ENCODE measurements at regions not wholly inside any gene's neighbourhood (a gene's known extent, or its start where the extent isn't known, plus 50 kb on each side); places are given as distances from the start of the nearest gene placed in this dataset.

- no peak overlapping the region for H3K27ac ChIP-seq (replicated peaks in 1 of 4)
- DNase-seq (ENCODE audit: extremely low spot score): no peak
- H3K27me3 ChIP-seq: no peaks in the 10 kb centered on the region
- H3K9me3 ChIP-seq: peaks cover 0 to 7% (median 0%) of the 10 kb centered on the region in 4 donors
- 79% methylated on average over 2 of the region's 2 CpGs for WGBS
- intact Hi-C loops (cut with DNase I): no loop called here
- no peak overlapping the region for H3K4me3 ChIP-seq
- no peaks in the 10 kb centered on the region for H3K36me3 ChIP-seq
- H3K4me1 ChIP-seq: peaks cover 0 to 4% (median 0%) of the 10 kb centered on the region in 4 donors
- TF ChIP-seq POLR2A (IDR thresholded peaks at IDR 0.05; ENCODE audit: low read depth) (no peak), CTCF (IDR thresholded peaks at IDR 0.05) (no peak), POLR2AphosphoS5 (IDR thresholded peaks at IDR 0.05) (no peak), EP300 (IDR thresholded peaks at IDR 0.05) (no peak)
Observed at GRCh38 chr13:47639738-47640447, 361.2 kb downstream of the SUCLA2 start.

GRCh38 chr13:47638627-47639026, 362.4 kb downstream of the SUCLA2 start:
- H3K27ac ChIP-seq (replicated peaks in 1 of 4): no peak overlapping the region
- no peak overlapping the region for H3K4me3 ChIP-seq
- no peak for DNase-seq (ENCODE audit: extremely low spot score)
- H3K4me1 ChIP-seq: peaks cover 0 to 4% (median 0%) of the 10 kb centered on the region in 4 donors
- peaks cover 0 to 7% (median 0%) of the 10 kb centered on the region in 4 donors for H3K9me3 ChIP-seq
- 98% methylated on average over 1 of the region's 1 CpG for WGBS
- TF ChIP-seq POLR2AphosphoS5 (IDR thresholded peaks at IDR 0.05) (no peak), CTCF (IDR thresholded peaks at IDR 0.05) (no peak), POLR2A (IDR thresholded peaks at IDR 0.05; ENCODE audit: low read depth) (no peak), EP300 (IDR thresholded peaks at IDR 0.05) (no peak)
- H3K27me3 ChIP-seq: no peaks in the 10 kb centered on the region
- intact Hi-C loops (cut with DNase I): no loop called here
- H3K36me3 ChIP-seq: no peaks in the 10 kb centered on the region

- no peak overlapping the region for H3K4me3 ChIP-seq
- no peak for TF ChIP-seq CTCF (IDR thresholded peaks at IDR 0.05)
- no peak for TF ChIP-seq POLR2A (IDR thresholded peaks at IDR 0.05; ENCODE audit: low read depth)
- TF ChIP-seq EP300 (IDR thresholded peaks at IDR 0.05): no peak
- no peak for TF ChIP-seq POLR2AphosphoS5 (IDR thresholded peaks at IDR 0.05)
- intact Hi-C loops (cut with DNase I): no loop called here
- H3K27ac ChIP-seq (replicated peaks in 1 of 4): no peak overlapping the region
- peaks cover 0 to 12% (median 0%) of the 10 kb centered on the region in 4 donors for H3K9me3 ChIP-seq
- 78% methylated on average over 4 of the region's 4 CpGs for WGBS
- no peaks in the 10 kb centered on the region for H3K27me3 ChIP-seq
- DNase-seq (ENCODE audit: extremely low spot score): no peak
- H3K36me3 ChIP-seq: no peaks in the 10 kb centered on the region
- no peaks in the 10 kb centered on the region for H3K4me1 ChIP-seq
Observed at GRCh38 chr13:47632311-47632710, 368.8 kb downstream of the SUCLA2 start.

GRCh38 chr13:47628666-47629065, 372.4 kb downstream of the SUCLA2 start:
- WGBS: 100% methylated on average over 1 of the region's 2 CpGs

More at GRCh38 chr13:47628666-47629065, 372.4 kb downstream of the SUCLA2 start:
- DNase-seq (ENCODE audit: extremely low spot score): no peak
- Histone ChIP-seq H3K4me1 (no peaks in the 10 kb centered on the region), H3K36me3 (no peaks in the 10 kb centered on the region), H3K27ac (replicated peaks in 1 of 4) (no peak overlapping the region), H3K4me3 (no peak overlapping the region), H3K9me3 (peaks cover 0 to 5% (median 0%) of the 10 kb centered on the region in 4 donors), H3K27me3 (no peaks in the 10 kb centered on the region)
- TF ChIP-seq EP300 (IDR thresholded peaks at IDR 0.05) (no peak), POLR2AphosphoS5 (IDR thresholded peaks at IDR 0.05) (no peak), POLR2A (IDR thresholded peaks at IDR 0.05; ENCODE audit: low read depth) (no peak), CTCF (IDR thresholded peaks at IDR 0.05) (no peak)
- intact Hi-C loops (cut with DNase I): no loop called here

Data from esophagus muscularis mucosa (tissue), 4 donors.